ENCODE measurements at regions not wholly inside any gene's neighbourhood (a gene's known extent, or its start where the extent isn't known, plus 50 kb on each side); places are given as distances from the start of the nearest gene placed in this dataset.

- Histone ChIP-seq H3K4me3 (ENCODE audit: low read length) (no peak overlapping the region), H3K27ac (ENCODE audit: low read depth, low read length) (no peak overlapping the region), H3K4me1 (ENCODE audit: control insufficient read depth, low read depth, low read length) (no peaks in the 10 kb centered on the region), H3K27me3 (ENCODE audit: insufficient read depth, low read length, poor library complexity) (no peaks in the 10 kb centered on the region), H4K8ac (ENCODE audit: low read depth, low read length) (no peak overlapping the region), H3K18ac (ENCODE audit: low read length) (no peak overlapping the region), H2BK120ac (ENCODE audit: low read depth, low read length) (no peak overlapping the region), H3K9ac (ENCODE audit: low read length) (no peak overlapping the region), H3K79me1 (ENCODE audit: low read length) (no peaks in the 10 kb centered on the region), H3K79me2 (ENCODE audit: control insufficient read depth, insufficient read depth, low read length) (no peaks in the 10 kb centered on the region), H2BK15ac (replicated peaks; ENCODE audit: low read depth) (no peak overlapping the region), H4K5ac (ENCODE audit: low read length) (no peak overlapping the region), H2AK5ac (ENCODE audit: low read length) (no peak overlapping the region), H3K23ac (ENCODE audit: low read length) (no peak overlapping the region), H2BK5ac (ENCODE audit: low read length) (no peak overlapping the region), H3K4ac (ENCODE audit: low read depth, low read length) (no peak overlapping the region), H3K56ac (ENCODE audit: low read length) (no peak overlapping the region), H3K36me3 (ENCODE audit: control insufficient read depth, insufficient read depth, low read length) (no peaks in the 10 kb centered on the region), H3K4me2 (ENCODE audit: low read length) (no peak overlapping the region)
- no peak for DNase-seq
- no CpG with 5 or more reads among the region's 2 CpGs for WGBS (ENCODE audit: extremely low coverage, insufficient coverage, low lambda C conversion rate)
Observed at GRCh38 chrX:36562986-36563385, 445.2 kb upstream of the FAM47C start.

- Histone ChIP-seq H3K4me2 (ENCODE audit: low read length) (no peak overlapping the region), H3K4ac (ENCODE audit: low read depth, low read length) (no peak overlapping the region), H2BK120ac (ENCODE audit: low read depth, low read length) (no peak overlapping the region), H3K4me1 (ENCODE audit: control insufficient read depth, low read depth, low read length) (no peaks in the 10 kb centered on the region), H3K27me3 (ENCODE audit: insufficient read depth, low read length, poor library complexity) (no peaks in the 10 kb centered on the region), H3K18ac (ENCODE audit: low read length) (no peak overlapping the region), H3K79me1 (ENCODE audit: low read length) (no peaks in the 10 kb centered on the region), H3K27ac (ENCODE audit: low read depth, low read length) (no peak overlapping the region), H3K56ac (ENCODE audit: low read length) (no peak overlapping the region), H4K5ac (ENCODE audit: low read length) (no peak overlapping the region), H3K36me3 (ENCODE audit: control insufficient read depth, insufficient read depth, low read length) (no peaks in the 10 kb centered on the region), H3K9ac (ENCODE audit: low read length) (no peak overlapping the region), H3K4me3 (ENCODE audit: low read length) (no peak overlapping the region), H2AK5ac (ENCODE audit: low read length) (no peak overlapping the region), H3K23ac (ENCODE audit: low read length) (no peak overlapping the region), H3K79me2 (ENCODE audit: control insufficient read depth, insufficient read depth, low read length) (no peaks in the 10 kb centered on the region), H2BK5ac (ENCODE audit: low read length) (no peak overlapping the region), H2BK15ac (replicated peaks; ENCODE audit: low read depth) (no peak overlapping the region), H4K8ac (ENCODE audit: low read depth, low read length) (no peak overlapping the region)
- WGBS (ENCODE audit: extremely low coverage, insufficient coverage, low lambda C conversion rate): no CpG with 5 or more reads among the region's 1 CpG
- peak; percentile 3 for DNase-seq
Observed at GRCh38 chrX:36568946-36569345, 439.2 kb upstream of the FAM47C start.

- H3K27me3 ChIP-seq (ENCODE audit: insufficient read depth, low read length, poor library complexity): no peaks in the 10 kb centered on the region
Observed at GRCh38 chrX:36573720-36574119, 434.4 kb upstream of the FAM47C start.

GRCh38 chrX:36575670-36576069, 432.5 kb upstream of the FAM47C start:
- Histone ChIP-seq H3K27ac (ENCODE audit: low read depth, low read length) (no peak overlapping the region), H2BK120ac (ENCODE audit: low read depth, low read length) (no peak overlapping the region), H3K79me2 (ENCODE audit: control insufficient read depth, insufficient read depth, low read length) (no peaks in the 10 kb centered on the region), H3K4me2 (ENCODE audit: low read length) (no peak overlapping the region), H3K9ac (ENCODE audit: low read length) (no peak overlapping the region), H3K27me3 (ENCODE audit: insufficient read depth, low read length, poor library complexity) (no peaks in the 10 kb centered on the region), H3K4me1 (ENCODE audit: control insufficient read depth, low read depth, low read length) (no peaks in the 10 kb centered on the region), H3K23ac (ENCODE audit: low read length) (no peak overlapping the region), H4K8ac (ENCODE audit: low read depth, low read length) (no peak overlapping the region), H2AK5ac (ENCODE audit: low read length) (no peak overlapping the region), H2BK5ac (ENCODE audit: low read length) (no peak overlapping the region), H3K79me1 (ENCODE audit: low read length) (no peaks in the 10 kb centered on the region), H3K4me3 (ENCODE audit: low read length) (no peak overlapping the region), H3K4ac (ENCODE audit: low read depth, low read length) (no peak overlapping the region), H4K5ac (ENCODE audit: low read length) (no peak overlapping the region), H3K18ac (ENCODE audit: low read length) (no peak overlapping the region), H2BK15ac (replicated peaks; ENCODE audit: low read depth) (no peak overlapping the region), H3K56ac (ENCODE audit: low read length) (no peak overlapping the region), H3K36me3 (ENCODE audit: control insufficient read depth, insufficient read depth, low read length) (no peaks in the 10 kb centered on the region)
- WGBS (ENCODE audit: extremely low coverage, insufficient coverage, low lambda C conversion rate): no CpG with 5 or more reads among the region's 3 CpGs
- no peak for DNase-seq

More at GRCh38 chrX:36573720-36574119, 434.4 kb upstream of the FAM47C start:
- Histone ChIP-seq H4K8ac (ENCODE audit: low read depth, low read length) (no peak overlapping the region), H3K79me1 (ENCODE audit: low read length) (no peaks in the 10 kb centered on the region), H3K27ac (ENCODE audit: low read depth, low read length) (no peak overlapping the region), H3K56ac (ENCODE audit: low read length) (no peak overlapping the region), H3K23ac (ENCODE audit: low read length) (no peak overlapping the region), H4K5ac (ENCODE audit: low read length) (no peak overlapping the region), H2AK5ac (ENCODE audit: low read length) (no peak overlapping the region), H3K9ac (ENCODE audit: low read length) (no peak overlapping the region), H3K4me2 (ENCODE audit: low read length) (no peak overlapping the region), H3K18ac (ENCODE audit: low read length) (no peak overlapping the region), H3K36me3 (ENCODE audit: control insufficient read depth, insufficient read depth, low read length) (no peaks in the 10 kb centered on the region), H2BK15ac (replicated peaks; ENCODE audit: low read depth) (no peak overlapping the region), H2BK5ac (ENCODE audit: low read length) (no peak overlapping the region), H3K4me1 (ENCODE audit: control insufficient read depth, low read depth, low read length) (no peaks in the 10 kb centered on the region), H3K79me2 (ENCODE audit: control insufficient read depth, insufficient read depth, low read length) (no peaks in the 10 kb centered on the region), H3K4me3 (ENCODE audit: low read length) (no peak overlapping the region), H2BK120ac (ENCODE audit: low read depth, low read length) (no peak overlapping the region), H3K4ac (ENCODE audit: low read depth, low read length) (no peak overlapping the region)
- WGBS (ENCODE audit: extremely low coverage, insufficient coverage, low lambda C conversion rate): no CpG with 5 or more reads among the region's 2 CpGs
- no peak for DNase-seq

- H2BK5ac ChIP-seq (ENCODE audit: low read length): no peak overlapping the region
- no peak overlapping the region for H3K4me3 ChIP-seq (ENCODE audit: low read length)
- no peak overlapping the region for H2BK15ac ChIP-seq (replicated peaks; ENCODE audit: low read depth)
- no peak overlapping the region for H2BK120ac ChIP-seq (ENCODE audit: low read depth, low read length)
- H3K27me3 ChIP-seq (ENCODE audit: insufficient read depth, low read length, poor library complexity): no peaks in the 10 kb centered on the region
- no peak overlapping the region for H3K56ac ChIP-seq (ENCODE audit: low read length)
- no peak overlapping the region for H3K4ac ChIP-seq (ENCODE audit: low read depth, low read length)
- H3K23ac ChIP-seq (ENCODE audit: low read length): no peak overlapping the region
- H2AK5ac ChIP-seq (ENCODE audit: low read length): no peak overlapping the region
- no peaks in the 10 kb centered on the region for H3K4me1 ChIP-seq (ENCODE audit: control insufficient read depth, low read depth, low read length)
- WGBS (ENCODE audit: extremely low coverage, insufficient coverage, low lambda C conversion rate): no CpG with 5 or more reads among the region's 2 CpGs
- H3K36me3 ChIP-seq (ENCODE audit: control insufficient read depth, insufficient read depth, low read length): no peaks in the 10 kb centered on the region
- H4K8ac ChIP-seq (ENCODE audit: low read depth, low read length): no peak overlapping the region
- no peak overlapping the region for H3K9ac ChIP-seq (ENCODE audit: low read length)
- H4K5ac ChIP-seq (ENCODE audit: low read length): no peak overlapping the region
- H3K4me2 ChIP-seq (ENCODE audit: low read length): no peak overlapping the region
- peak; percentile 11 for DNase-seq
- no peak overlapping the region for H3K27ac ChIP-seq (ENCODE audit: low read depth, low read length)
- H3K79me1 ChIP-seq (ENCODE audit: low read length): no peaks in the 10 kb centered on the region
- H3K79me2 ChIP-seq (ENCODE audit: control insufficient read depth, insufficient read depth, low read length): no peaks in the 10 kb centered on the region
- no peak overlapping the region for H3K18ac ChIP-seq (ENCODE audit: low read length)
Observed at GRCh38 chrX:36577006-36577405, 431.2 kb upstream of the FAM47C start.

GRCh38 chrX:36581030-36581429, 427.1 kb upstream of the FAM47C start:
- Histone ChIP-seq H4K5ac (ENCODE audit: low read length) (no peak overlapping the region), H3K23ac (ENCODE audit: low read length) (no peak overlapping the region), H3K4ac (ENCODE audit: low read depth, low read length) (no peak overlapping the region), H3K79me1 (ENCODE audit: low read length) (no peaks in the 10 kb centered on the region), H3K4me1 (ENCODE audit: control insufficient read depth, low read depth, low read length) (no peaks in the 10 kb centered on the region), H2BK120ac (ENCODE audit: low read depth, low read length) (no peak overlapping the region), H2BK15ac (replicated peaks; ENCODE audit: low read depth) (no peak overlapping the region), H3K79me2 (ENCODE audit: control insufficient read depth, insufficient read depth, low read length) (no peaks in the 10 kb centered on the region), H4K8ac (ENCODE audit: low read depth, low read length) (no peak overlapping the region), H3K27ac (ENCODE audit: low read depth, low read length) (no peak overlapping the region), H2BK5ac (ENCODE audit: low read length) (no peak overlapping the region), H3K36me3 (ENCODE audit: control insufficient read depth, insufficient read depth, low read length) (no peaks in the 10 kb centered on the region), H3K4me3 (ENCODE audit: low read length) (no peak overlapping the region), H3K56ac (ENCODE audit: low read length) (no peak overlapping the region), H3K9ac (ENCODE audit: low read length) (no peak overlapping the region), H3K18ac (ENCODE audit: low read length) (no peak overlapping the region), H2AK5ac (ENCODE audit: low read length) (no peak overlapping the region), H3K27me3 (ENCODE audit: insufficient read depth, low read length, poor library complexity) (no peaks in the 10 kb centered on the region), H3K4me2 (ENCODE audit: low read length) (no peak overlapping the region)
- no peak for DNase-seq
- 100% methylated on average over 1 of the region's 4 CpGs for WGBS (ENCODE audit: extremely low coverage, insufficient coverage, low lambda C conversion rate)
